Calu3 (cell line): ENCODE measurements at regions not wholly inside any gene's neighbourhood (a gene's known extent, or its start where the extent isn't known, plus 50 kb on each side); places are given as distances from the start of the nearest gene placed in this dataset.

Experiments
- BruUV-seq: library from RNA; stranded (reverse); fragments of 400-500 nt; replicated peaks from 2 replicates; lab custom pipeline; 2021; lab: Mats Ljungman, UMichigan
- CTCF ChIA-PET: fragments of 300-600 bp; sonication (Branson Sonifier 250); formaldehyde crosslinking; loops from one replicate; lab custom pipeline; 2022; ENCODE audit warnings: antibody characterized with exemption; lab: Charles Lee
- DNase-seq: peaks from one replicate; pipeline ENCODE4 v3.0.0; 2022
- H3K27ac Mint-ChIP-seq: one replicate; pipeline ENCODE4 v1.8.0; 2022; ENCODE audit warnings: mixed read lengths; ENCODE audit not compliant: unreplicated experiment
- H3K27me3 Mint-ChIP-seq: one replicate; pipeline ENCODE4 v1.8.0; 2022; ENCODE audit warnings: mixed read lengths; ENCODE audit not compliant: unreplicated experiment
- H3K36me3 Mint-ChIP-seq: one replicate; pipeline ENCODE4 v1.8.0; 2022; ENCODE audit warnings: mild to moderate bottlenecking, moderate library complexity, mixed read lengths; ENCODE audit not compliant: insufficient read depth, unreplicated experiment
- H3K4me1 Mint-ChIP-seq: one replicate; pipeline ENCODE4 v1.8.0; 2022; ENCODE audit warnings: mild to moderate bottlenecking, low read depth, mixed read lengths; ENCODE audit not compliant: unreplicated experiment
- H3K4me3 Mint-ChIP-seq: one replicate; pipeline ENCODE4 v1.8.0; 2022; ENCODE audit warnings: mild to moderate bottlenecking, low read depth, moderate library complexity, mixed read lengths; ENCODE audit not compliant: unreplicated experiment
- H3K9me3 Mint-ChIP-seq: one replicate; pipeline ENCODE4 v1.8.0; 2022; ENCODE audit warnings: low read depth, mixed read lengths; ENCODE audit not compliant: unreplicated experiment
- intact Hi-C: fragments of 100-400 bp; cut with micrococcal nuclease; formaldehyde crosslinking; loops from one replicate; pipeline ENCODE4 v1.10.0; 2022; ENCODE audit not compliant: unreplicated experiment
- TF ChIP-seq, protein P1 (sequence below): fragments of 200-600 bp; IDR thresholded peaks from one replicate; pipeline ENCODE4 v1.8.0; 2022; ENCODE audit warnings: antibody characterized with exemption; ENCODE audit not compliant: unreplicated experiment

DNA sequence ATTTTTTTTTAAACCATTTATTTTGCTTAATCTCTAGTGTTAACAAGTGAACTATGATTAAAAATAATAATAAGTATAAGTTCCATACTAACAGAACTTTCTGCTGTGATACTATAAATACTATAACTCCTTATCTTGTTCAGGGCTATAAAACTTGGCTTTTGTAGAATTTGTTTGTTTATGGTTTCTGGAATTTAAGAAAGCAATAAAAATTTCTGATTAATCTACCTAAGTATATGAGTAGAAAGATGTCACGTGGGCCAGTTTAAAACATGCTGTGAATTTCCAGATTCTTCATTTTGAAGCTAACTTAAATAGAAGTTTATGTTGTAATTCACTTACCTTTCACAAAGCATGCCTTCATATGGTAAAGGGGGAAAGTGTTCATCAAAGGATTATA is 1236.3 kb upstream of the ACVR2A start:
- Mint-ChIP-seq H3K27ac (no peak overlapping the region), H3K36me3 (no peaks in the 10 kb centered on the region), H3K4me1 (no peaks in the 10 kb centered on the region), H3K9me3 (no peaks in the 10 kb centered on the region), H3K4me3 (no peak overlapping the region), H3K27me3 (no peaks in the 10 kb centered on the region)
- TF ChIP-seq, protein P1, sequence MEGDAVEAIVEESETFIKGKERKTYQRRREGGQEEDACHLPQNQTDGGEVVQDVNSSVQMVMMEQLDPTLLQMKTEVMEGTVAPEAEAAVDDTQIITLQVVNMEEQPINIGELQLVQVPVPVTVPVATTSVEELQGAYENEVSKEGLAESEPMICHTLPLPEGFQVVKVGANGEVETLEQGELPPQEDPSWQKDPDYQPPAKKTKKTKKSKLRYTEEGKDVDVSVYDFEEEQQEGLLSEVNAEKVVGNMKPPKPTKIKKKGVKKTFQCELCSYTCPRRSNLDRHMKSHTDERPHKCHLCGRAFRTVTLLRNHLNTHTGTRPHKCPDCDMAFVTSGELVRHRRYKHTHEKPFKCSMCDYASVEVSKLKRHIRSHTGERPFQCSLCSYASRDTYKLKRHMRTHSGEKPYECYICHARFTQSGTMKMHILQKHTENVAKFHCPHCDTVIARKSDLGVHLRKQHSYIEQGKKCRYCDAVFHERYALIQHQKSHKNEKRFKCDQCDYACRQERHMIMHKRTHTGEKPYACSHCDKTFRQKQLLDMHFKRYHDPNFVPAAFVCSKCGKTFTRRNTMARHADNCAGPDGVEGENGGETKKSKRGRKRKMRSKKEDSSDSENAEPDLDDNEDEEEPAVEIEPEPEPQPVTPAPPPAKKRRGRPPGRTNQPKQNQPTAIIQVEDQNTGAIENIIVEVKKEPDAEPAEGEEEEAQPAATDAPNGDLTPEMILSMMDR = no peak
- BruUV-seq = no TSS peak
- DNase-seq = no peak
- intact Hi-C loops = no loop called here
- CTCF ChIA-PET = no interaction called here

GRCh38 chr2:146604521-146604920 is 1240.3 kb upstream of the ACVR2A start:
- intact Hi-C loops = no loop called here
- no peak for DNase-seq
- no TSS peak for BruUV-seq

DNA sequence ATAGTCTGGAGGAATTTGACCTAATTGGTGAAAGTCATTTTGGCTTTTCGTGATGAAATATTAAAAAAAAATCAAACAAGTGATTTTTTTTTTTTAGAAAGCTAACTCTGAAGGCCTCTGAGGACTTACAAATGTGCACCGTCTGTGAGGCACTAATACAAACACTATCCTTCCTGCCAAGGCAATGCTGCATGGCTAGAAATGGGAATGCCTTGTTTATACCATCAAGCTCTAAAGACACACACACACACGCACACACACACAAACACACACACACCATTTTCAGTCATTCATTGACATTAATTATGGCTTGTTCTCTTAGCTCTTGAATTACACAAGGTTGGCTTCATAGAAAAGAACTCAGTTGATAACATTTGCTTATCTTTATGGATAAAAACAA is 1242.0 kb upstream of the ACVR2A start:
- TF ChIP-seq, protein P1 = no peak
- H3K27ac Mint-ChIP-seq = no peak overlapping the region
- H3K9me3 Mint-ChIP-seq = no peaks in the 10 kb centered on the region
- no TSS peak for BruUV-seq
- CTCF ChIA-PET = no interaction called here
- DNase-seq = no peak
- H3K36me3 Mint-ChIP-seq = no peaks in the 10 kb centered on the region
- H3K4me3 Mint-ChIP-seq = no peak overlapping the region
- no peaks in the 10 kb centered on the region for H3K4me1 Mint-ChIP-seq
- intact Hi-C loops = no loop called here
- H3K27me3 Mint-ChIP-seq = no peaks in the 10 kb centered on the region

More at GRCh38 chr2:146604521-146604920, 1240.3 kb upstream of the ACVR2A start:
- CTCF ChIA-PET = no interaction called here
- no peaks in the 10 kb centered on the region for H3K36me3 Mint-ChIP-seq
- no peaks in the 10 kb centered on the region for H3K9me3 Mint-ChIP-seq
- TF ChIP-seq, protein P1 = no peak
- no peak overlapping the region for H3K27ac Mint-ChIP-seq
- no peak overlapping the region for H3K4me3 Mint-ChIP-seq
- H3K27me3 Mint-ChIP-seq = no peaks in the 10 kb centered on the region
- no peaks in the 10 kb centered on the region for H3K4me1 Mint-ChIP-seq

GRCh38 chr2:146602383-146602782 is 1242.4 kb upstream of the ACVR2A start:
- BruUV-seq = no TSS peak
- no peaks in the 10 kb centered on the region for H3K4me1 Mint-ChIP-seq
- TF ChIP-seq, protein P1 = no peak
- H3K9me3 Mint-ChIP-seq = no peaks in the 10 kb centered on the region
- CTCF ChIA-PET = no interaction called here
- intact Hi-C loops = no loop called here
- no peak overlapping the region for H3K27ac Mint-ChIP-seq
- no peak overlapping the region for H3K4me3 Mint-ChIP-seq
- no peaks in the 10 kb centered on the region for H3K36me3 Mint-ChIP-seq
- H3K27me3 Mint-ChIP-seq = no peaks in the 10 kb centered on the region
- DNase-seq = no peak
